Body of pancreas (tissue), 4 donors: ENCODE measurements at regions not wholly inside any gene's neighbourhood (a gene's known extent, or its start where the extent isn't known, plus 50 kb on each side); places are given as distances from the start of the nearest gene placed in this dataset.

Experiments used
- ATAC-seq: fragments of 150-250 bp; one replicate; pipeline ENCODE4 v1.9.1; 2016
- DNase-seq, 4 donors: peaks; one replicate each; pipeline ENCODE4 v3.0.0-alpha.2; 2019
- H3K27ac ChIP-seq, 4 donors: fragments of 200-600 bp; sonication (generic); 1 replicate in 3 of 4; 2 replicates in 1 of 4; pipeline versions ENCODE4 v1.5.1 to v1.6.1; 2016 to 2019; ENCODE audit warnings: mild to moderate bottlenecking in 1 of 4, mixed read lengths in 1 of 4, moderate library complexity in 1 of 4
- H3K27me3 ChIP-seq, 2 donors: fragments of 200-600 bp; sonication (generic); one replicate each; pipeline ENCODE4 v1.6.0; 2016; ENCODE audit warnings: mild to moderate bottlenecking in 1 of 2
- H3K36me3 ChIP-seq, 2 donors: fragments of 200-600 bp; sonication (generic); replicated peaks in 1 of 2; 2 replicates each; pipeline ENCODE4 v1.5.1; 2016; ENCODE audit warnings: low read depth in 2 of 2; ENCODE audit not compliant: insufficient read depth in 1 of 2
- H3K4me1 ChIP-seq: fragments of 200-600 bp; sonication (generic); one replicate; pipeline ENCODE4 v1.6.0; 2016
- H3K4me3 ChIP-seq, 2 donors: fragments of 200-600 bp; sonication (generic); 1 replicate in 1 of 2; 2 replicates in 1 of 2; pipeline ENCODE4 v1.5.1; 2016 to 2019
- H3K9me3 ChIP-seq, 3 donors: fragments of 200-600 bp; sonication (generic); 1 replicate in 2 of 3; 2 replicates in 1 of 3; pipeline ENCODE4 v1.5.1; 2016
- CTCF ChIP-seq, 7 experiments: fragments of 450-650 bp in 4 of 7; fragments of 200-600 bp in 3 of 7; sonication (generic) in 3 of 7; IDR thresholded peaks; one replicate each; pipeline ENCODE4 v1.5.1; 2016 to 2019; ENCODE audit warnings: antibody characterized with exemption in 7 of 7
- POLR2A ChIP-seq, 3 donors: fragments of 450-650 bp; IDR thresholded peaks; one replicate each; pipeline ENCODE4 v1.6.1; 2016; ENCODE audit warnings: antibody characterized with exemption in 3 of 3, mild to moderate bottlenecking in 2 of 3
- WGBS, 2 donors: methylation state at CpG; one replicate each; pipeline ENCODE4 v1.1.5; 2017; 5-methylcytosine and 5-hydroxymethylcytosine counted together
- intact Hi-C: fragments of 100-400 bp; cut with DNase I; formaldehyde crosslinking; loops from one replicate; pipeline ENCODE4 v1.15.1; 2023

- Histone ChIP-seq H3K9me3 (no peaks in the 10 kb centered on the region), H3K36me3 (no peaks in the 10 kb centered on the region), H3K27me3 (no peaks in the 10 kb centered on the region), H3K27ac (no peak overlapping the region), H3K4me3 (no peak overlapping the region), H3K4me1 (no peaks in the 10 kb centered on the region)
- TF ChIP-seq CTCF (IDR thresholded peaks at IDR 0.05) (no peak), POLR2A (IDR thresholded peaks at IDR 0.05) (no peak)
- no peak for DNase-seq
- ATAC-seq: no peak
- 53 to 56% methylated on average over 1 of the region's 1 CpG for WGBS, 2 donors
- intact Hi-C loops: no loop called here
These were observed 215.3 kb downstream of the KCNA4 start for GRCh38 chr11:29801561-29801960.

DNA sequence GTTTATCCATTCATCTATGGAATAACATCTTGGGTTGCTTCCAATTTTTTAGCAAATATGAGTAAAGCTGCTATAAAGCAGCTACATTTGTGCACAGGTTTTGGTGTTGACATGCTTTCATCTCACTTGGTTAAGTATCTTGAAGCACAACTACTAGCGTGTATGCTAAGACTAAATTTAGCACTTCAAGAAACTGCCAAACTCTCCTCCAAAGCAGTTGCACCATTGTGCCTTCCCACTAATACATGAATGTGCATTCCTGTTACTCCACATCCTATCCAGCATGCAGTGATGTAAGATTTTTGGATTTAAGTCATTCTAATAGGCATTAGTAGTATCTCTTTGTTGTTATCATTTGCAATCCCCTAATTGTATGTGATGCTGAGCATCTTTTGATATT, 230.7 kb downstream of the KCNA4 start:
- TF ChIP-seq POLR2A (IDR thresholded peaks at IDR 0.05) (no peak), CTCF (IDR thresholded peaks at IDR 0.05) (no peak)
- Histone ChIP-seq H3K27me3 (no peaks in the 10 kb centered on the region), H3K4me3 (no peak overlapping the region), H3K27ac (no peak overlapping the region), H3K4me1 (no peaks in the 10 kb centered on the region), H3K9me3 (no peaks in the 10 kb centered on the region), H3K36me3 (no peaks in the 10 kb centered on the region)
- ATAC-seq: no peak
- intact Hi-C loops: no loop called here
- WGBS, 2 donors: 67 to 75% methylated on average over 1 of the region's 1 CpG
- no peak for DNase-seq

DNA sequence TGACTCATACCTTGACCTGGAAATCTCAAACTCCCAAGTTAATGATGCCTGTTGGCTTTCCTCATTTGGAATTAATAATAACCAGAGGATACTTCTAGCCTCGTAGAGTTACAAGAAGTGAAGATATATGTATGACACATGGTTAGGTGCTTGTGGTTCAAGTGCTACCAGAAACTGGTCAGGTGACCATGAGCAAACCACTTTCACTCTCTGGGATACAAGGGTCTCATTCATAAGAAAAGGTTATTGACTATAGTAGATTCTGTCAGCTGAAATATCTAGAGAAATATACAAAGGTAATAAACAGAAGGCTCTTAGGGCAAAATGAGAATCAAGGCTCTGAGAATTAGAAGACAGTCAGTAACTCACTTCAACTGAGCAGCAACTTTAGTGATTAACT, 233.3 kb downstream of the KCNA4 start:
- DNase-seq (no peak), ATAC-seq (no peak)
- no peak overlapping the region for H3K27ac ChIP-seq
- no peaks in the 10 kb centered on the region for H3K9me3 ChIP-seq
- no peaks in the 10 kb centered on the region for H3K4me1 ChIP-seq
- no peaks in the 10 kb centered on the region for H3K36me3 ChIP-seq
- 14 to 16% methylated on average over 1 of the region's 1 CpG for WGBS, 2 donors
- H3K27me3 ChIP-seq: no peaks in the 10 kb centered on the region
- no peak overlapping the region for H3K4me3 ChIP-seq
- TF ChIP-seq POLR2A (IDR thresholded peaks at IDR 0.05): no peak
- no peak for TF ChIP-seq CTCF (IDR thresholded peaks at IDR 0.05)
- intact Hi-C loops: no loop called here

GRCh38 chr11:29782447-29782846, 234.4 kb downstream of the KCNA4 start:
- Histone ChIP-seq H3K27me3 (no peaks in the 10 kb centered on the region), H3K36me3 (no peaks in the 10 kb centered on the region), H3K9me3 (no peaks in the 10 kb centered on the region), H3K4me1 (no peaks in the 10 kb centered on the region), H3K27ac (no peak overlapping the region), H3K4me3 (no peak overlapping the region)
- 81 to 98% methylated on average over 1 of the region's 1 CpG for WGBS, 2 donors
- DNase-seq: no peak
- intact Hi-C loops: no loop called here
- TF ChIP-seq POLR2A (IDR thresholded peaks at IDR 0.05): no peak
- no peak for TF ChIP-seq CTCF (IDR thresholded peaks at IDR 0.05)
- ATAC-seq: no peak

DNA sequence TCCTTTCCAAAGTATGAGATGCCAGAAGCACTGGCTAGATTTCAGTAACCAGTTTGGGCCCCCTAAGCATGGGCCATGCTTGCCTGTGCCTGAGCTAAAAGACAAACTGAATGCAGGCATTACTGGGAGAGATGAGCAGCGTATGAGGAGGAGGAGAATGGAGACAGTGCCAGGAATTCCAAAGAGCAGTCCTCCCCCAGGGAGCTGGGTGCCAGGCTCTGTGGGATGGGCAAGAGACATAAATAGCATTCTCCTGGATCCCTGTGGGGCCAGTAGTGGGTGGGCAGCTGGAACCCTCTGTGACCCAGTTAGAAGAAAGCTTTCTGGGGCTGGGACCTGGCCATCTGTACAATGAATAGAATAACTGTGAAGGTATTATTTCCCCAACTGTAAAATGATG, 235.6 kb downstream of the KCNA4 start:
- Histone ChIP-seq H3K27ac (no peak overlapping the region), H3K4me1 (no peaks in the 10 kb centered on the region), H3K4me3 (no peak overlapping the region), H3K36me3 (no peaks in the 10 kb centered on the region), H3K9me3 (no peaks in the 10 kb centered on the region), H3K27me3 (no peaks in the 10 kb centered on the region)
- DNase-seq (no peak), ATAC-seq (no peak)
- TF ChIP-seq POLR2A (IDR thresholded peaks at IDR 0.05): no peak
- TF ChIP-seq CTCF (IDR thresholded peaks at IDR 0.05): no peak
- intact Hi-C loops: no loop called here
- 47 to 75% methylated on average over 1 of the region's 1 CpG for WGBS, 2 donors
